Tibial nerve (tissue), 4 donors: ENCODE measurements at regions not wholly inside any gene's neighbourhood (a gene's known extent, or its start where the extent isn't known, plus 50 kb on each side); places are given as distances from the start of the nearest gene placed in this dataset.

Source experiments
- DNase-seq, 2 donors: peaks; one replicate each; pipeline ENCODE4 v3.0.0-alpha.2; 2019; ENCODE audit warnings: low spot score in 2 of 2
- H3K27ac ChIP-seq, 4 donors: fragments of 200-600 bp; sonication (generic) in 3 of 4; one replicate each; pipeline ENCODE4 v1.5.1; 2017 to 2019; ENCODE audit warnings: mild to moderate bottlenecking in 1 of 4
- H3K27me3 ChIP-seq, 2 donors: fragments of 200-600 bp; sonication (generic) in 1 of 2; one replicate each; pipeline versions ENCODE4 v1.5.1 to v1.6.0; 2017 to 2019
- H3K36me3 ChIP-seq, 3 donors: fragments of 200-600 bp; sonication (generic); one replicate each; pipeline ENCODE4 v1.5.1; 2018 to 2019
- H3K4me1 ChIP-seq, 4 donors: fragments of 200-600 bp; sonication (generic) in 3 of 4; one replicate each; pipeline ENCODE4 v1.5.1; 2017 to 2019
- H3K4me3 ChIP-seq, 4 donors: fragments of 200-600 bp; sonication (generic) in 3 of 4; one replicate each; pipeline ENCODE4 v1.5.1; 2017 to 2019; ENCODE audit warnings: mild to moderate bottlenecking in 1 of 4, moderate library complexity in 1 of 4
- H3K9me3 ChIP-seq, 4 donors: fragments of 200-600 bp; sonication (generic) in 3 of 4; one replicate each; pipeline ENCODE4 v1.5.1; 2017 to 2019
- EP300 ChIP-seq, 2 donors: sonication (generic); formaldehyde crosslinking; IDR thresholded peaks; one replicate each; pipeline ENCODE4 v1.6.1; 2017; ENCODE audit warnings: antibody characterized with exemption in 2 of 2, mild to moderate bottlenecking in 1 of 2
- POLR2A ChIP-seq, 2 donors: fragments of 450-650 bp; IDR thresholded peaks; one replicate each; pipeline ENCODE4 v1.6.1; 2017; ENCODE audit warnings: antibody characterized with exemption in 2 of 2, mild to moderate bottlenecking in 2 of 2, moderate library complexity in 2 of 2
- WGBS, 2 donors: methylation state at CpG; one replicate each; pipeline ENCODE4 v1.1.5; 2018; 5-methylcytosine and 5-hydroxymethylcytosine counted together
- TF ChIP-seq, protein P1 (sequence below), 5 experiments: fragments of 200-600 bp in 3 of 5; fragments of 450-650 bp in 2 of 5; sonication (generic) in 3 of 5; IDR thresholded peaks; one replicate each; pipeline ENCODE4 v1.5.1; 2016 to 2019; ENCODE audit warnings: antibody characterized with exemption in 5 of 5, mild to moderate bottlenecking in 3 of 5, moderate library complexity in 2 of 5

DNA sequence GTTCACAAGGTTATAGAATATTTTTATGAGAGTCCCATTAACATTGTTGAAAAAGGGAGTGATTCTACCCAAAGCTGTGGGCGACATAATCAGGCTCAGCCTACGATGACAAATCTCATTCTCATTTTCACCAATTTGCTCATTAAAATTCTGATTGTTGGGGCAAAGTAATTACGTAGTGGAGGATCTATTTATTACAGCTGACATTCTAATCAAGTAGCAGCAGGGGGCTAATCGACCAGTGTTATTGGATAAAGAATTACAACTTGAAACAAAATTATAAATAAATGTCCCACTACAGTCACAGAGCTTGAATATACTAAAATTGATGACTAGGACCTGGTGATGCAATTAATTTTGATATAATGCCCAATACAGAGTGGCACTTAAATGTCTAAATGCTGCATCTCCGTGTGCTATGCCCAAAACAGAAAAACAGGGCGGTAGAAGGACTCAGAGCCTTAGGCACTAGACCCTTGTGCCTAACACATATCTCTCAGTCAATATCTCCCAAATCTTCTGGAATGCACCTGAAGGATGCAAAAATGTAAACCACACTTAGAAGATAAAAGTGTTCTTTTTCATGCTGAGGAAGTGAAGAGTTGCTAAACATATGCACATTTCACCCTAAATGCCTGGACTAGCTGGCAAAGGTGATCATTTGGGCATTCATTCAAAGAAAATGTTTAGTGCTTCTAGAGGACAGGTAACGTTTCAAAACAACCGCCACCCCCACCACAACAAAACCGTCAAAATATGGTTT lies 88.3 kb downstream of the CD24 start:
- Histone ChIP-seq H3K27ac (no peak overlapping the region), H3K27me3 (no peaks in the 10 kb centered on the region), H3K9me3 (no peaks in the 10 kb centered on the region), H3K36me3 (no peaks in the 10 kb centered on the region), H3K4me1 (no peaks in the 10 kb centered on the region), H3K4me3 (no peak overlapping the region)
- no peak for DNase-seq
- WGBS, 2 donors, result 47 to 52% methylated on average over 9 of the region's 9 CpGs
- TF ChIP-seq POLR2A (IDR thresholded peaks at IDR 0.05), result no peak
- TF ChIP-seq, protein P1, sequence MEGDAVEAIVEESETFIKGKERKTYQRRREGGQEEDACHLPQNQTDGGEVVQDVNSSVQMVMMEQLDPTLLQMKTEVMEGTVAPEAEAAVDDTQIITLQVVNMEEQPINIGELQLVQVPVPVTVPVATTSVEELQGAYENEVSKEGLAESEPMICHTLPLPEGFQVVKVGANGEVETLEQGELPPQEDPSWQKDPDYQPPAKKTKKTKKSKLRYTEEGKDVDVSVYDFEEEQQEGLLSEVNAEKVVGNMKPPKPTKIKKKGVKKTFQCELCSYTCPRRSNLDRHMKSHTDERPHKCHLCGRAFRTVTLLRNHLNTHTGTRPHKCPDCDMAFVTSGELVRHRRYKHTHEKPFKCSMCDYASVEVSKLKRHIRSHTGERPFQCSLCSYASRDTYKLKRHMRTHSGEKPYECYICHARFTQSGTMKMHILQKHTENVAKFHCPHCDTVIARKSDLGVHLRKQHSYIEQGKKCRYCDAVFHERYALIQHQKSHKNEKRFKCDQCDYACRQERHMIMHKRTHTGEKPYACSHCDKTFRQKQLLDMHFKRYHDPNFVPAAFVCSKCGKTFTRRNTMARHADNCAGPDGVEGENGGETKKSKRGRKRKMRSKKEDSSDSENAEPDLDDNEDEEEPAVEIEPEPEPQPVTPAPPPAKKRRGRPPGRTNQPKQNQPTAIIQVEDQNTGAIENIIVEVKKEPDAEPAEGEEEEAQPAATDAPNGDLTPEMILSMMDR (IDR thresholded peaks at IDR 0.05), result no peak
- TF ChIP-seq EP300 (IDR thresholded peaks at IDR 0.05), result no peak

DNA sequence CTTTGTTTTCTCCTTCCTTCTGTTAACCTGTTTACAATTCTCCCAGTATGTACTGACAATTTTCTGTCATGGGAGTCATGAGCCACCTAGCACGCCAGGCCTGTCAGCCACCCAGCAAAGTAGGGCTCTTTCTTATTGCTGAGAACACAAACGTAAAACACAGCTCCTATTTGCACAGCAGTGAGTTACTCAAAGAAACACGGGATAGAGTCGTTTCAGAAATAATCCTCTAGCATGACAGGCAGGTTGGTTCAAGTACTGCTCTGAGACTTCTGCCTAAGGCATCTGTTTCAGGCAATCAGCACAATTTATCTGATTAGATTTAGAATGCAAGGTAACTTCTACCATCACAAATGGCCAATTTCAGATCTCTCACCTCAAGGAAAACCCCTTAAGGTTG lies 88.8 kb downstream of the CD24 start:
- Histone ChIP-seq H3K4me1 (no peaks in the 10 kb centered on the region), H3K4me3 (no peak overlapping the region), H3K27me3 (no peaks in the 10 kb centered on the region), H3K36me3 (no peaks in the 10 kb centered on the region), H3K9me3 (no peaks in the 10 kb centered on the region), H3K27ac (no peak overlapping the region)
- no peak for DNase-seq
- no peak for TF ChIP-seq POLR2A (IDR thresholded peaks at IDR 0.05)
- 45% methylated on average over 4 of the region's 4 CpGs for WGBS, 2 donors

DNA sequence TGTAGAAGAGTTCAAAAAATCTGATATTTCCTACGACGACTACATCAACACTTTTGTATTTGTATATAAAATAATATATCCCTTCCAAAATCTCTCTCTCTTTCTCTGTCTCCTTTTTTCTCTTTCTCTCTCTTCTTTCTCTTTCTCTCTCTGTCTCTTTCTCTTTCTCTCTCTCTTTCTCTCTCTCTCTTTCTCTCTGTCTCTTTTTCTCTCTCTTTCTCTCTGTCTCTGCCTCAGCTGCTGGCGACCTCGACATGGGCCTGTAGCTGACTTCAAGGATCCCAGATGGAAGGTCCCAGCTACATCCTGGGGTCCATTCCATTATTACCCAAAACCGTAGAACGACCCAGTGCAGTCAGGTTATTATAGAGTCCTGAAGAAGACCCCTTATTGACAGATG lies 90.0 kb downstream of the CD24 start:
- TF ChIP-seq, protein P1 (IDR thresholded peaks at IDR 0.05), result no peak
- TF ChIP-seq POLR2A (IDR thresholded peaks at IDR 0.05), result no peak
- TF ChIP-seq EP300 (IDR thresholded peaks at IDR 0.05), result no peak
- H3K27me3 ChIP-seq, result no peaks in the 10 kb centered on the region
- no peaks in the 10 kb centered on the region for H3K36me3 ChIP-seq
- H3K4me1 ChIP-seq, result no peaks in the 10 kb centered on the region
- no peak overlapping the region for H3K4me3 ChIP-seq
- no peak overlapping the region for H3K27ac ChIP-seq
- no peak for DNase-seq
- 83 to 86% methylated on average over 6 of the region's 6 CpGs for WGBS, 2 donors
- H3K9me3 ChIP-seq, result no peaks in the 10 kb centered on the region

DNA sequence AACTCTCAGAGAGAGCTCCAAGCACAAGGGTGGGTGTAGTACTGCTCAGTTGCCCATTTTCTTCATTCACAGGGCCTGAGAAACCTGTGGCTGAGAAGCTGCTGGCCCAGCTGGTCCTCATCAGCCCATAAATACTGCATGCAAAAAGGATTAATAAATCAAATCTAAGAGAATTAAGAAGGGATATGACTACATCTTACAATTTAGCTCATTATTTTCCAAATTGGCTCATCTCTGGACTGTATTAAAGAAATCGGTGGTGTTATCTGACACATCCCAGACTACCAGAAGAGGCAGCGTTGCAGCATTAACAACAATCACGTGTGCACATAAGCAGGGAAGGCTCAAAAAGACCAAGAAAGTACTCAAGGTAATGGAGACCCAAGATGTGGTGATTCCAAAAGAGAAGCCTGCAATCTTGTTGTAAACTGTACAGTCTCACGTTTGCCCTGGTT lies 90.7 kb downstream of the CD24 start:
- DNase-seq, result no peak
- 41 to 56% methylated on average over 4 of the region's 4 CpGs for WGBS, 2 donors

DNA sequence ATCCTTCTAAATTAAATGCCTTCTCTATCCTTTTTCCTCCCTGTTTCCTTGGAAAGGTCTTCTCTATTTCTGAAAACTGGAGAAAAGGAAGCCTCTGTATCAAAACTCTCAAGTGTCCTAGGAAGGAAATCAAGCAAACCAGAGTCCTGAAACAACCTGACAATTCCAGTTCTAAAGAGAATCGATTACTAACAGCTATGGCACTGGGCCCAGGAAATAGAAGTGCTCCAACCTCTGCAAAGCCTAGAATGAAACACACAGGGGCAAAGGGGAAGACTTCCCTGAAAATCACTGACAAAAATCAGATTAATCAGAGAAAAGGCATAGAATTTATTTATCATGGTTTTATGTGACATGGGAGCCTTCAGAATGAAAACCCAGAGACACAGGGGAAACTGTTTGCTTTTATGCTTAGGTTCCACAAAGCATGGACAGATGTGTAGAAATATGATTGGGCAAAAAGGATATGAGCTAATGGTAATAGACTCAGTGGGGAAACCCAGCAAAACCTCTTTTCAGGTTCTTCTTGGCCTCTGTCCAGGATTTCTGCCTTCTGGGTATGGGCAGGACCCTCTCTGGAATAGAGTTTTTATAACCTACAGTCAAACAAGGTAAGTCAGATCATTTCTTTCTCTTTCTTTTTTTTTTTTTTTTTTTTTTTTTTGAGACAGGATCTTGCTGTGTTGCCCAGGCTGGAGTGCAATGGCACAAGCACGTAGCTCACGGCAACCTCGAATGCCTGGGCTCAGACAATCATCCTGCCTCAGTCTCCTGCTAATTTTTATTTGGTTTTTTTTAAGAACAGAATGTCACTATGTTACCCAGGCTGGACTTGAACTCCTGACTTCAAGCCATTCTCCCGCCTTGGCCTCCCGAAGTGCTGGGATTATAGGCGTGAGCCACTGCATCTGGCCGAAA lies 91.7 kb downstream of the CD24 start:
- Histone ChIP-seq H3K27me3 (no peaks in the 10 kb centered on the region), H3K9me3 (peaks cover 0 to 3% (median 0%) of the 10 kb centered on the region in 4 donors), H3K36me3 (no peaks in the 10 kb centered on the region), H3K27ac (no peak overlapping the region), H3K4me3 (no peak overlapping the region), H3K4me1 (no peaks in the 10 kb centered on the region)
- 80 to 87% methylated on average over 8 of the region's 8 CpGs for WGBS, 2 donors
- no peak for DNase-seq
- TF ChIP-seq EP300 (IDR thresholded peaks at IDR 0.05) (no peak), POLR2A (IDR thresholded peaks at IDR 0.05) (no peak)
- TF ChIP-seq, protein P1 (IDR thresholded peaks at IDR 0.05), result no peak

More for the DNA sequence above, 90.7 kb downstream of the CD24 start:
- Histone ChIP-seq H3K27me3 (no peaks in the 10 kb centered on the region), H3K4me1 (no peaks in the 10 kb centered on the region), H3K36me3 (no peaks in the 10 kb centered on the region), H3K27ac (no peak overlapping the region), H3K9me3 (no peaks in the 10 kb centered on the region), H3K4me3 (no peak overlapping the region)
- no peak for TF ChIP-seq POLR2A (IDR thresholded peaks at IDR 0.05)
- no peak for TF ChIP-seq EP300 (IDR thresholded peaks at IDR 0.05)
- TF ChIP-seq, protein P1 (IDR thresholded peaks at IDR 0.05), result no peak
